ENCODE measurements at regions not wholly inside any gene's neighbourhood (a gene's known extent, or its start where the extent isn't known, plus 50 kb on each side); places are given as distances from the start of the nearest gene placed in this dataset.

GRCh38 chr1:194309697-194310096 is 1123.3 kb upstream of the B3GALT2 start:
- no peak for DNase-seq (ENCODE audit: low spot score)
- no peak for TF ChIP-seq CTCF (IDR thresholded peaks at IDR 0.05)
- no peak overlapping the region for H3K4me3 ChIP-seq
- H3K27ac ChIP-seq: no peak overlapping the region

- Histone ChIP-seq H3K4me3 (no peak overlapping the region), H3K27ac (no peak overlapping the region)
- TF ChIP-seq CTCF (IDR thresholded peaks at IDR 0.05): no peak
- DNase-seq (ENCODE audit: low spot score): no peak
Measured at GRCh38 chr1:194309269-194309668, 1122.9 kb upstream of the B3GALT2 start.

- H3K27ac ChIP-seq: no peak overlapping the region
- DNase-seq (ENCODE audit: low spot score): no peak
- H3K4me3 ChIP-seq: no peak overlapping the region
- TF ChIP-seq CTCF (IDR thresholded peaks at IDR 0.05): no peak
Measured at GRCh38 chr1:194300776-194301175, 1114.4 kb upstream of the B3GALT2 start.

- H3K4me3 ChIP-seq: no peak overlapping the region
- TF ChIP-seq CTCF (IDR thresholded peaks at IDR 0.05): no peak
- H3K27ac ChIP-seq: no peak overlapping the region
- DNase-seq (ENCODE audit: low spot score): no peak
Measured at GRCh38 chr1:194300340-194300739, 1113.9 kb upstream of the B3GALT2 start.

GRCh38 chr1:194298007-194298598 is 1111.7 kb upstream of the B3GALT2 start:
- Histone ChIP-seq H3K4me3 (no peak overlapping the region), H3K27ac (no peak overlapping the region)
- TF ChIP-seq CTCF (IDR thresholded peaks at IDR 0.05): no peak
- DNase-seq (ENCODE audit: low spot score): no peak

GRCh38 chr1:194297094-194297493 is 1110.7 kb upstream of the B3GALT2 start:
- H3K27ac ChIP-seq: no peak overlapping the region
- no peak overlapping the region for H3K4me3 ChIP-seq
- no peak for TF ChIP-seq CTCF (IDR thresholded peaks at IDR 0.05)
- no peak for DNase-seq (ENCODE audit: low spot score)

GRCh38 chr1:194296201-194296600 is 1109.8 kb upstream of the B3GALT2 start:
- H3K27ac ChIP-seq: no peak overlapping the region
- no peak overlapping the region for H3K4me3 ChIP-seq
- no peak for TF ChIP-seq CTCF (IDR thresholded peaks at IDR 0.05)
- DNase-seq (ENCODE audit: low spot score): no peak
